ENCODE measurements at regions not wholly inside any gene's neighbourhood (a gene's known extent, or its start where the extent isn't known, plus 50 kb on each side); places are given as distances from the start of the nearest gene placed in this dataset.

GRCh38 chr11:80320226-80320625 is 879.4 kb upstream of the TENM4 start:
- Histone ChIP-seq H3K27me3 (no peaks in the 10 kb centered on the region), H3K36me3 (no peaks in the 10 kb centered on the region), H3K4me1 (no peaks in the 10 kb centered on the region), H3K4me3 (no peak overlapping the region), H3K9me3 (no peaks in the 10 kb centered on the region), H3K27ac (no peak overlapping the region)
- TF ChIP-seq POLR2A (IDR thresholded peaks at IDR 0.05), result no peak
- TF ChIP-seq EP300 (IDR thresholded peaks at IDR 0.05), result no peak
- no peak for TF ChIP-seq POLR2AphosphoS5 (IDR thresholded peaks at IDR 0.05)
- no peak for TF ChIP-seq CTCF (IDR thresholded peaks at IDR 0.05)
- 82 to 87% methylated on average over 1 of the region's 1 CpG for WGBS, 2 donors
- no peak for DNase-seq
- intact Hi-C loops (cut with DNase I), result no loop called here

DNA sequence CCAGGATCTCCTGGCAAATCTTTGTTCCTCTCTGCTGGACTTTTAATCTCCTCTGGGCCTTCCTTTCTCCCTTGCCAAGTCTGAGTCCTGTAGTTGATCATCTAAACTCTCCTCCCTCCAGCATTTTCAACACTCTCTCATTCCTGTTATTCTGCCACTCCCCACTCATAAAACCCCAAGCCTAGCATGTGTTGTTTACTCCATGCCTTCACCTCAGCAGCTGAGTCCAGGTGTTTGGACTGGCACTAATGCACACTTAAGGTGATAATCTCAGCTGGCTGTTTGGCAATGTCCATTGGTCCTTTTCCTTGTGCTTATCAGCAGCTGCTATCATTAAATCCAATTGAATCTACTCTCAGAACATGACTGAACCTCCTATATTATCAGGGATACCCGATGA is 876.8 kb upstream of the TENM4 start:
- Histone ChIP-seq H3K36me3 (no peaks in the 10 kb centered on the region), H3K9me3 (no peaks in the 10 kb centered on the region), H3K4me3 (no peak overlapping the region), H3K4me1 (no peaks in the 10 kb centered on the region), H3K27me3 (no peaks in the 10 kb centered on the region), H3K27ac (no peak overlapping the region)
- intact Hi-C loops (cut with DNase I), result no loop called here
- DNase-seq, result no peak
- WGBS, 2 donors, result 24 to 71% methylated on average over 1 of the region's 1 CpG
- TF ChIP-seq POLR2A (IDR thresholded peaks at IDR 0.05), result no peak
- TF ChIP-seq EP300 (IDR thresholded peaks at IDR 0.05), result no peak
- no peak for TF ChIP-seq POLR2AphosphoS5 (IDR thresholded peaks at IDR 0.05)
- TF ChIP-seq CTCF (IDR thresholded peaks at IDR 0.05), result no peak

DNA sequence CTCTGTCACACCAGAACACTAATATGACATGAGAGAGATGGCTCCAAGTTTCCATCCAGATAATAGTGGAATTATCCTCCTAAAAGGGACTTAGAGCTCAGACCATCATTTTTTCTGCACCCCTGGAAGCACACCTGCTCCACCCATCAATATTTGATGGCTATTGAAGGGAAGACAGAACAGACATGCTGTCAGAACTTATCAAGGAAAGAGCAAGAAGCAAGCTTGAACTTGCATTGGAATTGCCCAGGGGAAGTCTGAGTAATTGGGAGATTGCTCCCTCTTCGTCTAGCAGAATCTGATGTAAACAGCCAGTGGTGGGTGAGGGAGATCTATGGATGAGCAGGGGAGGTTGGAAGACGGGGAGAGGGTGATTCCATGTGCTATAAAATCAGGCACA is 874.4 kb upstream of the TENM4 start:
- TF ChIP-seq EP300 (IDR thresholded peaks at IDR 0.05) (no peak), POLR2A (IDR thresholded peaks at IDR 0.05) (no peak), POLR2AphosphoS5 (IDR thresholded peaks at IDR 0.05) (no peak), CTCF (IDR thresholded peaks at IDR 0.05) (no peak)
- H3K36me3 ChIP-seq, result no peaks in the 10 kb centered on the region
- H3K4me1 ChIP-seq, result no peaks in the 10 kb centered on the region
- no peak for DNase-seq
- no peaks in the 10 kb centered on the region for H3K27me3 ChIP-seq
- intact Hi-C loops (cut with DNase I), result no loop called here
- no peak overlapping the region for H3K4me3 ChIP-seq
- H3K9me3 ChIP-seq, result no peaks in the 10 kb centered on the region
- no peak overlapping the region for H3K27ac ChIP-seq
- WGBS, 2 donors, result 57 to 67% methylated on average over 2 of the region's 2 CpGs

DNA sequence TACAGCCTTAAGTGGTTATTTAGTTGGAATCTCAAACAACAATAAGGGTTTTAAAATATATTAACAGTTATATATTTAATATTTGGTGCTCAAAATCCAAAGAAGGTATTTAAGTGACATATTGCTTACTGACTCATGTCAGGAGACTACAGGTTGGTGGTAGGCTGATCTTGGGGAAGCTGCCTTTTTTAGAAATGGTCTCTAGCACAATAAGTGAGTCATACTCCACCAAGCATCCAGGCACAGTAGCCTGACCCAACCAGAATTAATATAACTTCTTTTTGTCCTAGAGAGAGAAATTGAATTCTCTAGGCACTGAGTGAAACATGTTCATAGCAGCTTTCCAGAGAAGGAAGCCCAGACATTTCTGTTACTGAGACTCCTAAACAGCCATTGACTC is 868.5 kb upstream of the TENM4 start:
- Histone ChIP-seq H3K36me3 (no peaks in the 10 kb centered on the region), H3K4me3 (no peak overlapping the region), H3K9me3 (no peaks in the 10 kb centered on the region), H3K4me1 (no peaks in the 10 kb centered on the region), H3K27me3 (no peaks in the 10 kb centered on the region), H3K27ac (no peak overlapping the region)
- no peak for TF ChIP-seq POLR2AphosphoS5 (IDR thresholded peaks at IDR 0.05)
- TF ChIP-seq CTCF (IDR thresholded peaks at IDR 0.05), result no peak
- no peak for TF ChIP-seq EP300 (IDR thresholded peaks at IDR 0.05)
- TF ChIP-seq POLR2A (IDR thresholded peaks at IDR 0.05), result no peak
- intact Hi-C loops (cut with DNase I), result no loop called here
- DNase-seq, result no peak

DNA sequence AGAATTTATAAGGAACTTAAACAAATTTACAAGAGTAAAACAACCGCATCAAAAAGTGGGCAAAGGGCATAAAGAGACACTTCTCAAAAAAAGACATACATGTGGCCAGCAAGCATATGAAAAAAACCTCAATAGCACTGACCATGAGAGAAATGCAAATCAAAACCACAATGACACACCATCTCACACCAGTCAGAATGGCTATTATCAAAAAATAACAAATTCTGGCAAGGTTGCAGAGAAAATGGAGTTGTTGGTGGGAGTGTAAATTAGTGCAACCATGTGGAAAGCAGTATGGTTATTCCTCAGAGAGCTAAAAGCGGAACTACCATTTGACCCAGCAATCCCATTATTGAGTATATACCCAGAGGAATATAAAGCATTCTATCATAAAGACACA is 866.8 kb upstream of the TENM4 start:
- DNase-seq, result no peak
- intact Hi-C loops (cut with DNase I), result no loop called here
- WGBS, 2 donors, result 91 to 98% methylated on average over 2 of the region's 2 CpGs
- Histone ChIP-seq H3K4me3 (no peak overlapping the region), H3K27me3 (no peaks in the 10 kb centered on the region), H3K36me3 (no peaks in the 10 kb centered on the region), H3K9me3 (peaks cover 0 to 10% (median 0%) of the 10 kb centered on the region in 4 donors), H3K27ac (no peak overlapping the region), H3K4me1 (no peaks in the 10 kb centered on the region)
- TF ChIP-seq POLR2AphosphoS5 (IDR thresholded peaks at IDR 0.05), result no peak
- TF ChIP-seq CTCF (IDR thresholded peaks at IDR 0.05), result no peak
- TF ChIP-seq POLR2A (IDR thresholded peaks at IDR 0.05), result no peak
- TF ChIP-seq EP300 (IDR thresholded peaks at IDR 0.05), result no peak

All from sigmoid colon (tissue), 6 donors.